GM23338 (cell line): ENCODE measurements at regions not wholly inside any gene's neighbourhood (a gene's known extent, or its start where the extent isn't known, plus 50 kb on each side); places are given as distances from the start of the nearest gene placed in this dataset.

Experiments used
- ATAC-seq: fragments of 200-7000 bp; cut with Tn5 transposase; 3 replicates; pipeline ENCODE4 v1.9.1; 2020
- DNase-seq: peaks from one replicate; pipeline ENCODE4 v3.0.0-alpha.2; 2015; ENCODE audit warnings: low spot score
- H2AFZ ChIP-seq: fragments of 200-600 bp; sonication (generic); 2 replicates; pipeline ENCODE4 v1.8.0; 2016; ENCODE audit warnings: antibody characterized with exemption, mild to moderate bottlenecking, moderate library complexity
- H3F3A ChIP-seq: fragments of 200-600 bp; sonication (generic); replicated peaks from 2 replicates; pipeline ENCODE4 v1.8.0; 2017; ENCODE audit warnings: antibody characterized with exemption, mixed run types, low read depth
- H3K27ac ChIP-seq: fragments of 200-600 bp; sonication (generic); 2 replicates; pipeline ENCODE4 v1.6.1; 2016; ENCODE audit warnings: low read depth
- H3K27me3 ChIP-seq: fragments of 200-600 bp; sonication (generic); 2 replicates; pipeline ENCODE4 v1.8.0; 2016; ENCODE audit warnings: mild to moderate bottlenecking, mixed run types, moderate library complexity; ENCODE audit not compliant: insufficient read depth
- H3K36me3 ChIP-seq: fragments of 200-600 bp; sonication (generic); 2 replicates; pipeline ENCODE4 v1.8.0; 2016; ENCODE audit warnings: mild to moderate bottlenecking; ENCODE audit not compliant: insufficient read depth
- H3K4me1 ChIP-seq: fragments of 200-600 bp; sonication (generic); 2 replicates; pipeline ENCODE4 v1.8.0; 2016; ENCODE audit warnings: mild to moderate bottlenecking, moderate library complexity; ENCODE audit not compliant: insufficient read depth
- H3K4me2 ChIP-seq: fragments of 200-600 bp; sonication (generic); 2 replicates; pipeline ENCODE4 v1.7.1; 2017; ENCODE audit warnings: mixed run types
- H3K4me3 ChIP-seq: fragments of 200-600 bp; sonication (generic); 2 replicates; pipeline ENCODE4 v1.6.1; 2016; ENCODE audit warnings: mixed run types
- H3K79me2 ChIP-seq: fragments of 200-600 bp; sonication (generic); replicated peaks from 2 replicates; pipeline ENCODE4 v1.8.0; 2017; ENCODE audit warnings: mild to moderate bottlenecking; ENCODE audit not compliant: insufficient read depth
- H3K9me2 ChIP-seq: fragments of 200-600 bp; sonication (generic); 2 replicates; pipeline ENCODE4 v1.8.0; 2017; ENCODE audit not compliant: insufficient read depth
- H4K20me1 ChIP-seq: fragments of 200-600 bp; sonication (generic); replicated peaks from 2 replicates; pipeline ENCODE4 v1.8.0; 2017; ENCODE audit warnings: mild to moderate bottlenecking; ENCODE audit not compliant: insufficient read depth
- H3K27ac Mint-ChIP-seq: 2 replicates; pipeline ENCODE4 v1.8.0; 2020; ENCODE audit warnings: inconsistent platforms, mild to moderate bottlenecking, moderate library complexity, mixed read lengths
- H3K27me3 Mint-ChIP-seq: 3 replicates; pipeline ENCODE4 v1.8.0; 2022; ENCODE audit warnings: low read depth, mild to moderate bottlenecking, moderate library complexity, mixed read lengths, inconsistent platforms; ENCODE audit not compliant: insufficient read depth, poor library complexity
- H3K36me3 Mint-ChIP-seq: 3 replicates; pipeline ENCODE4 v1.8.0; 2021; ENCODE audit warnings: low read depth, mild to moderate bottlenecking, inconsistent platforms, moderate library complexity, mixed read lengths
- H3K4me1 Mint-ChIP-seq: 3 replicates; pipeline ENCODE4 v1.8.0; 2020; ENCODE audit warnings: mild to moderate bottlenecking, inconsistent platforms, mixed read lengths
- H3K4me3 Mint-ChIP-seq: 3 replicates; pipeline ENCODE4 v1.8.0; 2021; ENCODE audit warnings: moderate library complexity, mild to moderate bottlenecking, inconsistent platforms, mixed read lengths
- H3K9me3 Mint-ChIP-seq: 3 replicates; pipeline ENCODE4 v1.8.0; 2020; ENCODE audit warnings: moderate library complexity, mild to moderate bottlenecking, inconsistent platforms, mixed read lengths
- CREB1 ChIP-seq: fragments of 250-450 bp; sonication (Bioruptor Pico); IDR thresholded peaks from 2 replicates; pipeline ENCODE4 v1.5.0; 2020; ENCODE audit warnings: low read depth, mild to moderate bottlenecking, moderate library complexity
- ETS1 ChIP-seq: IDR thresholded peaks from 2 replicates; pipeline ENCODE4 v1.6.1; 2016; ENCODE audit warnings: antibody characterized with exemption
- EZH2 ChIP-seq: fragments of 200-600 bp; sonication (generic); IDR thresholded peaks from one replicate; pipeline ENCODE4 v1.8.0; 2017; ENCODE audit warnings: antibody characterized with exemption, mild to moderate bottlenecking, low read depth; ENCODE audit not compliant: unreplicated experiment
- EZH2phosphoT487 ChIP-seq: fragments of 200-600 bp; sonication (generic); IDR thresholded peaks from one replicate; pipeline ENCODE4 v1.8.1; 2018; ENCODE audit warnings: antibody characterized with exemption; ENCODE audit not compliant: unreplicated experiment
- JUNB ChIP-seq: IDR thresholded peaks from one replicate; pipeline ENCODE4 v1.6.1; 2016; ENCODE audit warnings: antibody characterized with exemption; ENCODE audit not compliant: unreplicated experiment
- NANOG ChIP-seq: IDR thresholded peaks from 2 replicates; pipeline ENCODE4 v1.6.1; 2016; ENCODE audit warnings: antibody characterized with exemption, borderline replicate concordance
- REST ChIP-seq: IDR thresholded peaks from one replicate; pipeline ENCODE4 v1.6.1; 2018; ENCODE audit warnings: antibody characterized with exemption; ENCODE audit not compliant: unreplicated experiment
- ZNF114 ChIP-seq: fragments of 250-450 bp; sonication (Bioruptor Pico); IDR thresholded peaks from 2 replicates; pipeline ENCODE4 v1.5.0; 2020; ENCODE audit warnings: mild to moderate bottlenecking, moderate library complexity
- ZNF331 ChIP-seq: fragments of 250-450 bp; sonication (Bioruptor Pico); IDR thresholded peaks from 2 replicates; pipeline ENCODE4 v1.5.0; 2020; ENCODE audit warnings: low read depth, mild to moderate bottlenecking, moderate library complexity
- ZNF462 ChIP-seq: fragments of 250-450 bp; sonication (Bioruptor Pico); IDR thresholded peaks from 2 replicates; pipeline ENCODE4 v1.5.0; 2020; ENCODE audit warnings: mild to moderate bottlenecking, moderate library complexity

- no peaks in the 10 kb centered on the region; the same call in 2 of the 3 replicates for H3K4me1 Mint-ChIP-seq
- H4K20me1 ChIP-seq: no peaks in the 10 kb centered on the region
- H3K4me3 ChIP-seq: no peak overlapping the region
- no peak for TF ChIP-seq ZNF114
- TF ChIP-seq EZH2: no peak
- no peak for TF ChIP-seq NANOG
- no peak for TF ChIP-seq EZH2phosphoT487
- TF ChIP-seq REST: no peak
- TF ChIP-seq ETS1: no peak
- TF ChIP-seq CREB1: no peak
- TF ChIP-seq JUNB: no peak
- no peak for TF ChIP-seq ZNF331 (CRISPR knock-in tag)
- TF ChIP-seq ZNF462 (CRISPR knock-in tag): no peak
- H2AFZ ChIP-seq: no peak overlapping the region
- no peaks in the 10 kb centered on the region for H3K4me1 ChIP-seq
- no peak overlapping the region for H3K27ac ChIP-seq
- no peak overlapping the region for H3K27ac Mint-ChIP-seq
- H3K36me3 Mint-ChIP-seq: no peaks in the 10 kb centered on the region
- 0 out of 2 replicates have a peak, but pooled peaks cover 3% of the 10 kb centered on the region for H3K9me2 ChIP-seq
- H3K27me3 ChIP-seq: no peaks in the 10 kb centered on the region
- DNase-seq: no peak
- peaks cover 5% of the 10 kb centered on the region; the same call in 1 of the 2 replicates for H3K36me3 ChIP-seq
- H3K27me3 Mint-ChIP-seq: peaks cover 2% of the 10 kb centered on the region
- no peaks in the 10 kb centered on the region; the same call in 2 of the 3 replicates for H3K9me3 Mint-ChIP-seq
- ATAC-seq: no peak
- no peak overlapping the region for H3K4me3 Mint-ChIP-seq
- H3K79me2 ChIP-seq: no peaks in the 10 kb centered on the region
- H3F3A ChIP-seq: no peaks in the 10 kb centered on the region
- no peak overlapping the region for H3K4me2 ChIP-seq
Measured at GRCh38 chr20:60465993-60466686, 507.9 kb downstream of the CDH26 start.
